IMR-90 (cell line): ENCODE measurements at regions not wholly inside any gene's neighbourhood (a gene's known extent, or its start where the extent isn't known, plus 50 kb on each side); places are given as distances from the start of the nearest gene placed in this dataset.

Experiments used
- ATAC-seq: fragments of 200-7000 bp; cut with Tn5 transposase; 2 replicates; pipeline ENCODE4 v1.9.1; 2020; ENCODE audit warnings: low read depth, mild to moderate bottlenecking, moderate library complexity
- BruUV-seq: library from RNA; stranded (reverse); fragments of 400-500 nt; replicated peaks from 2 replicates; lab custom pipeline; 2021; lab: Mats Ljungman, UMichigan
- CTCF ChIA-PET: fragments of 300-600 bp; formaldehyde crosslinking; extraction: SDS; loops from one replicate; lab custom pipeline; 2021; ENCODE audit warnings: antibody characterized with exemption; lab: Yijun Ruan, JAX
- POLR2A ChIA-PET: fragments of 300-600 bp; sonication (Branson Sonifier 250); formaldehyde crosslinking; loops from one replicate; lab custom pipeline; 2022; ENCODE audit warnings: antibody characterized with exemption; ENCODE audit not compliant: unreplicated experiment; lab: Charles Lee
- DNase-seq: peaks from one replicate; pipeline ENCODE4 v3.0.0; 2013
- H2AFZ ChIP-seq: replicated peaks from 2 replicates; pipeline ENCODE3; 2013; ENCODE audit warnings: low read length, mild to moderate bottlenecking; ENCODE audit not compliant: poor library complexity
- H2AK5ac ChIP-seq: 2 replicates; pipeline ENCODE4 v1.6.1; 2013; ENCODE audit warnings: low read depth, low read length, inconsistent platforms
- H2AK9ac ChIP-seq: replicated peaks from 2 replicates; pipeline ENCODE3; 2013; ENCODE audit warnings: mild to moderate bottlenecking, low read depth, low read length, moderate library complexity; ENCODE audit not compliant: poor library complexity
- H2BK120ac ChIP-seq: 2 replicates; pipeline ENCODE4 v1.6.1; 2013; ENCODE audit warnings: low read depth, low read length, inconsistent platforms
- H2BK15ac ChIP-seq: 3 replicates; pipeline ENCODE4 v1.6.1; 2013; ENCODE audit warnings: low read depth, low read length, inconsistent platforms
- H2BK20ac ChIP-seq: 2 replicates; pipeline ENCODE4 v1.6.1; 2013; ENCODE audit warnings: low read depth, mild to moderate bottlenecking, inconsistent platforms, low read length, moderate library complexity
- H2BK5ac ChIP-seq: 2 replicates; pipeline ENCODE4 v1.6.1; 2013; ENCODE audit warnings: mild to moderate bottlenecking, low read depth, low read length, inconsistent platforms; ENCODE audit not compliant: poor library complexity, severe bottlenecking
- H3K14ac ChIP-seq: replicated peaks from 2 replicates; pipeline ENCODE4 v1.6.1; 2013; ENCODE audit warnings: low read depth, low read length, inconsistent platforms
- H3K18ac ChIP-seq: 2 replicates; pipeline ENCODE4 v1.6.1; 2013; ENCODE audit warnings: low read depth, low read length, control low read depth
- H3K23ac ChIP-seq: 2 replicates; pipeline ENCODE4 v1.6.1; 2013; ENCODE audit warnings: low read depth, low read length, inconsistent platforms
- H3K27ac ChIP-seq: 2 replicates; pipeline ENCODE4 v1.5.1; 2013; ENCODE audit warnings: mild to moderate bottlenecking, control low read depth, low read length; ENCODE audit not compliant: insufficient read depth
- H3K27me3 ChIP-seq: 2 replicates; pipeline ENCODE4 v1.6.1; 2013; ENCODE audit warnings: low read length; ENCODE audit not compliant: control insufficient read depth, insufficient read depth
- H3K36me3 ChIP-seq: 2 replicates; pipeline ENCODE4 v1.6.1; 2013; ENCODE audit warnings: low read length, mixed read lengths; ENCODE audit not compliant: control insufficient read depth, insufficient read depth
- H3K4ac ChIP-seq: 2 replicates; pipeline ENCODE4 v1.6.1; 2013; ENCODE audit warnings: low read depth, low read length, inconsistent platforms
- H3K4me1 ChIP-seq: 2 replicates; pipeline ENCODE4 v1.6.1; 2013; ENCODE audit warnings: low read length, mixed read lengths; ENCODE audit not compliant: control insufficient read depth, insufficient read depth
- H3K4me2 ChIP-seq: 2 replicates; pipeline ENCODE4 v1.6.1; 2013; ENCODE audit warnings: low read depth, mild to moderate bottlenecking, control low read depth, low read length, moderate library complexity
- H3K4me3 ChIP-seq: 2 replicates; pipeline ENCODE4 v1.5.1; 2013; ENCODE audit warnings: low read depth, mild to moderate bottlenecking, control low read depth, low read length, moderate library complexity; ENCODE audit not compliant: insufficient read depth
- H3K56ac ChIP-seq: 2 replicates; pipeline ENCODE4 v1.6.1; 2013; ENCODE audit warnings: low read length, inconsistent platforms; ENCODE audit not compliant: insufficient read depth; ENCODE audit errors: extremely low read depth
- H3K79me1 ChIP-seq, 2 experiments: 2 replicates each; pipeline ENCODE4 v1.6.1; 2013; ENCODE audit warnings: low read length in 2 of 2, inconsistent platforms in 1 of 2, low read depth in 1 of 2
- H3K9ac ChIP-seq: 2 replicates; pipeline ENCODE4 v1.6.1; 2013; ENCODE audit warnings: low read depth, low read length, control low read depth
- H3K9me1 ChIP-seq: 2 replicates; pipeline ENCODE4 v1.6.1; 2013; ENCODE audit warnings: low read length, inconsistent platforms; ENCODE audit not compliant: insufficient read depth
- H3K9me3 ChIP-seq: 2 replicates; pipeline ENCODE4 v1.6.1; 2013; ENCODE audit warnings: low read length; ENCODE audit not compliant: control insufficient read depth, insufficient read depth
- H4K20me1 ChIP-seq: 2 replicates; pipeline ENCODE4 v1.6.1; 2013; ENCODE audit warnings: low read length, inconsistent platforms; ENCODE audit not compliant: insufficient read depth
- H4K5ac ChIP-seq: 2 replicates; pipeline ENCODE4 v1.6.1; 2013; ENCODE audit warnings: mild to moderate bottlenecking, low read depth, low read length, control low read depth
- H4K8ac ChIP-seq, 2 experiments: 2 replicates each; pipeline ENCODE4 v1.6.1; 2013; ENCODE audit warnings: low read depth in 2 of 2, low read length in 2 of 2, control low read depth in 1 of 2, inconsistent platforms in 1 of 2
- H4K91ac ChIP-seq: 2 replicates; pipeline ENCODE4 v1.6.1; 2013; ENCODE audit warnings: low read depth, low read length, inconsistent platforms; ENCODE audit not compliant: insufficient read depth
- BHLHE40 ChIP-seq: fragments of 150-350 bp; IDR thresholded peaks from 2 replicates; pipeline ENCODE4 v1.6.1; 2016; ENCODE audit warnings: mild to moderate bottlenecking, low read depth, low read length
- CEBPB ChIP-seq: IDR thresholded peaks from 2 replicates; pipeline ENCODE4 v1.6.1; 2012; ENCODE audit warnings: low read depth, low read length, improper control_type of control experiment
- CHD1 ChIP-seq: IDR thresholded peaks from 2 replicates; pipeline ENCODE4 v1.6.1; 2012; ENCODE audit warnings: low read depth, low read length, improper control_type of control experiment
- FOS ChIP-seq: fragments of 150-350 bp; IDR thresholded peaks from 2 replicates; pipeline ENCODE4 v1.6.1; 2016; ENCODE audit warnings: low read depth, low read length
- MAFK ChIP-seq: IDR thresholded peaks from 2 replicates; pipeline ENCODE4 v1.6.1; 2012; ENCODE audit warnings: low read depth, low read length, improper control_type of control experiment
- MAZ ChIP-seq: IDR thresholded peaks from 2 replicates; pipeline ENCODE4 v1.6.1; 2012; ENCODE audit warnings: low read depth, mild to moderate bottlenecking, low read length, improper control_type of control experiment, moderate library complexity, borderline replicate concordance
- MXI1 ChIP-seq: IDR thresholded peaks from 2 replicates; pipeline ENCODE4 v1.6.1; 2012; ENCODE audit warnings: low read depth, mild to moderate bottlenecking, low read length, moderate library complexity, borderline replicate concordance
- NFE2L2 ChIP-seq: fragments of 150-350 bp; IDR thresholded peaks from 2 replicates; pipeline ENCODE4 v1.6.1; 2016; ENCODE audit warnings: low read depth, mild to moderate bottlenecking, low read length
- POLR2A ChIP-seq: IDR thresholded peaks from 2 replicates; pipeline ENCODE4 v1.6.1; 2012; ENCODE audit warnings: mild to moderate bottlenecking, low read depth, low read length
- RAD21 ChIP-seq: IDR thresholded peaks from 2 replicates; pipeline ENCODE4 v1.6.1; 2012; ENCODE audit warnings: low read length, improper control_type of control experiment
- RCOR1 ChIP-seq: IDR thresholded peaks from 2 replicates; pipeline ENCODE4 v1.6.1; 2012; ENCODE audit warnings: mild to moderate bottlenecking, low read length, improper control_type of control experiment; ENCODE audit not compliant: insufficient replicate concordance
- RFX5 ChIP-seq: IDR thresholded peaks from 2 replicates; pipeline ENCODE4 v1.8.0; 2012; ENCODE audit warnings: low read depth, mild to moderate bottlenecking, low read length, moderate library complexity
- SMC3 ChIP-seq: fragments of 150-350 bp; IDR thresholded peaks from 2 replicates; pipeline ENCODE4 v1.6.1; 2016; ENCODE audit warnings: low read depth, mild to moderate bottlenecking, antibody characterized with exemption, low read length, moderate library complexity
- WGBS, 2 experiments: methylation state at CpG; one replicate each; pipeline versions ENCODE4 v1.1.5 to v1.1.7; 2013; ENCODE audit warnings: missing lambda C conversion rate in 2 of 2; ENCODE audit not compliant: insufficient read length in 1 of 2; ENCODE audit errors: extremely low coverage in 2 of 2; 5-methylcytosine and 5-hydroxymethylcytosine counted together
- dilution Hi-C: fragments of 300-500 bp; cut with HindIII; formaldehyde crosslinking; loops from one replicate; pipeline ENCODE4 v1.14.3; 2018; ENCODE audit warnings: low sequenced_read_pairs; ENCODE audit not compliant: unreplicated experiment
- in situ Hi-C: fragments of 300-500 bp; cut with MboI; formaldehyde crosslinking; loops from 3 replicates; pipeline ENCODE4 v1.14.3; 2019; ENCODE audit warnings: low sequenced_read_pairs, inconsistent platforms, mixed read lengths
- intact Hi-C: fragments of 100-400 bp; cut with micrococcal nuclease; formaldehyde crosslinking; loops from 2 replicates; pipeline ENCODE4 v1.10.0; 2022
- TF ChIP-seq, protein P1 (sequence below): fragments of 150-350 bp; IDR thresholded peaks from 2 replicates; pipeline ENCODE4 v1.6.1; 2017; ENCODE audit warnings: mild to moderate bottlenecking, antibody characterized with exemption, low read length, low read depth
- TF ChIP-seq, protein P2 (sequence below): fragments of 150-350 bp; IDR thresholded peaks from 2 replicates; pipeline ENCODE4 v1.6.1; 2016; ENCODE audit warnings: low read depth, mild to moderate bottlenecking, low read length, moderate library complexity, borderline replicate concordance
- TF ChIP-seq, protein P3 (sequence below): conservative IDR thresholded peaks from 2 replicates; pipeline ENCODE4 v1.5.1; 2012; ENCODE audit warnings: mild to moderate bottlenecking, low read depth, low read length, improper control_type of control experiment

DNA sequence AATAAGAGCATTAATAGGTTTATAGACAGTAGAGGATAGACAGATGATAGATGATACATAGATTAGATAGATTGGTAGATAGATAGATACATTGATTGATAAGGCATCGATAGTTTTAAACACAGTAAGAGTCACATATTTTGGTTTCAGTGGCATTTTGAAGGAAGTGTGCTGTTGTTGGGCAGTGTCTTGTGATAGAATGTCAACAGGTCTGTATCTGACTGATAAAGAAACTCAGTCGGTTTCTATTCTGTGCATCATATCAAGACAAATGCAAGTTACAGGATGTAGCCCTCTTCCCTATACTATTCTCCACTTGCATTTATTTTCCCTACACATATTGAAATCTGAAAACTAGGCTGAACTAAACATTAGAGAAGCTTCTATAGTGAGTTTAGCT is 1229.0 kb upstream of the ZEB2 start:
- in situ Hi-C loops: no loop called here
- CTCF ChIA-PET: no interaction called here

More for the DNA sequence above, 1229.0 kb upstream of the ZEB2 start:
- H3K56ac ChIP-seq: no peak overlapping the region
- dilution Hi-C loops (no loop called here), intact Hi-C loops (loop anchor here (5.0 kb wide), 1 partner anchor 592 kb away; no protein-coding TSS in a partner anchor)
- no peak overlapping the region for H3K23ac ChIP-seq
- H2AK5ac ChIP-seq: no peak overlapping the region
- H3K4me2 ChIP-seq: no peak overlapping the region
- no peak overlapping the region for H2AFZ ChIP-seq
- H3K14ac ChIP-seq: no peak overlapping the region
- no peak overlapping the region for H3K18ac ChIP-seq
- no peak for DNase-seq
- POLR2A ChIA-PET: no interaction called here
- BruUV-seq: no TSS peak
- H3K4me1 ChIP-seq: peaks cover 15% of the 10 kb centered on the region
- no peak overlapping the region for H3K27ac ChIP-seq
- no peak for TF ChIP-seq MAZ
- TF ChIP-seq, protein P1, sequence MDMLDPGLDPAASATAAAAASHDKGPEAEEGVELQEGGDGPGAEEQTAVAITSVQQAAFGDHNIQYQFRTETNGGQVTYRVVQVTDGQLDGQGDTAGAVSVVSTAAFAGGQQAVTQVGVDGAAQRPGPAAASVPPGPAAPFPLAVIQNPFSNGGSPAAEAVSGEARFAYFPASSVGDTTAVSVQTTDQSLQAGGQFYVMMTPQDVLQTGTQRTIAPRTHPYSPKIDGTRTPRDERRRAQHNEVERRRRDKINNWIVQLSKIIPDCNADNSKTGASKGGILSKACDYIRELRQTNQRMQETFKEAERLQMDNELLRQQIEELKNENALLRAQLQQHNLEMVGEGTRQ: no peak
- no peak for TF ChIP-seq MAFK
- TF ChIP-seq MXI1: no peak
- TF ChIP-seq RCOR1: no peak
- TF ChIP-seq FOS: no peak
- TF ChIP-seq, protein P2, sequence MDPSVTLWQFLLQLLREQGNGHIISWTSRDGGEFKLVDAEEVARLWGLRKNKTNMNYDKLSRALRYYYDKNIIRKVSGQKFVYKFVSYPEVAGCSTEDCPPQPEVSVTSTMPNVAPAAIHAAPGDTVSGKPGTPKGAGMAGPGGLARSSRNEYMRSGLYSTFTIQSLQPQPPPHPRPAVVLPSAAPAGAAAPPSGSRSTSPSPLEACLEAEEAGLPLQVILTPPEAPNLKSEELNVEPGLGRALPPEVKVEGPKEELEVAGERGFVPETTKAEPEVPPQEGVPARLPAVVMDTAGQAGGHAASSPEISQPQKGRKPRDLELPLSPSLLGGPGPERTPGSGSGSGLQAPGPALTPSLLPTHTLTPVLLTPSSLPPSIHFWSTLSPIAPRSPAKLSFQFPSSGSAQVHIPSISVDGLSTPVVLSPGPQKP: no peak
- no peak for TF ChIP-seq SMC3
- no peak for TF ChIP-seq RAD21
- TF ChIP-seq POLR2A: no peak
- no peak for TF ChIP-seq BHLHE40
- no peak for TF ChIP-seq NFE2L2
- TF ChIP-seq RFX5: no peak
- TF ChIP-seq CEBPB: no peak
- TF ChIP-seq, protein P3, sequence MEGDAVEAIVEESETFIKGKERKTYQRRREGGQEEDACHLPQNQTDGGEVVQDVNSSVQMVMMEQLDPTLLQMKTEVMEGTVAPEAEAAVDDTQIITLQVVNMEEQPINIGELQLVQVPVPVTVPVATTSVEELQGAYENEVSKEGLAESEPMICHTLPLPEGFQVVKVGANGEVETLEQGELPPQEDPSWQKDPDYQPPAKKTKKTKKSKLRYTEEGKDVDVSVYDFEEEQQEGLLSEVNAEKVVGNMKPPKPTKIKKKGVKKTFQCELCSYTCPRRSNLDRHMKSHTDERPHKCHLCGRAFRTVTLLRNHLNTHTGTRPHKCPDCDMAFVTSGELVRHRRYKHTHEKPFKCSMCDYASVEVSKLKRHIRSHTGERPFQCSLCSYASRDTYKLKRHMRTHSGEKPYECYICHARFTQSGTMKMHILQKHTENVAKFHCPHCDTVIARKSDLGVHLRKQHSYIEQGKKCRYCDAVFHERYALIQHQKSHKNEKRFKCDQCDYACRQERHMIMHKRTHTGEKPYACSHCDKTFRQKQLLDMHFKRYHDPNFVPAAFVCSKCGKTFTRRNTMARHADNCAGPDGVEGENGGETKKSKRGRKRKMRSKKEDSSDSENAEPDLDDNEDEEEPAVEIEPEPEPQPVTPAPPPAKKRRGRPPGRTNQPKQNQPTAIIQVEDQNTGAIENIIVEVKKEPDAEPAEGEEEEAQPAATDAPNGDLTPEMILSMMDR: no peak
- TF ChIP-seq CHD1: no peak
- H2BK120ac ChIP-seq: no peak overlapping the region
- ATAC-seq: no peak
- H4K8ac ChIP-seq: no peak overlapping the region
- H3K4ac ChIP-seq: no peak overlapping the region
- no peak overlapping the region for H4K5ac ChIP-seq
- H3K9me1 ChIP-seq: peaks cover 9% of the 10 kb centered on the region; the same call in 1 of the 2 replicates
- H2BK5ac ChIP-seq: no peak overlapping the region
- no peak overlapping the region for H4K91ac ChIP-seq
- H4K20me1 ChIP-seq: no peaks in the 10 kb centered on the region
- H3K79me1 ChIP-seq: no peaks in the 10 kb centered on the region
- WGBS, 2 experiments: no CpG with 5 or more reads among the region's 2 CpGs
- H3K9ac ChIP-seq: no peak overlapping the region
- H2AK9ac ChIP-seq: no peak overlapping the region
- no peaks in the 10 kb centered on the region for H3K9me3 ChIP-seq
- no peak overlapping the region for H2BK15ac ChIP-seq
- H3K36me3 ChIP-seq: no peaks in the 10 kb centered on the region
- H3K27me3 ChIP-seq: no peaks in the 10 kb centered on the region
- no peak overlapping the region; the same call in 1 of the 2 replicates for H2BK20ac ChIP-seq
- no peak overlapping the region for H3K4me3 ChIP-seq
